Uterus (tissue), 3 donors: ENCODE measurements at regions not wholly inside any gene's neighbourhood (a gene's known extent, or its start where the extent isn't known, plus 50 kb on each side); places are given as distances from the start of the nearest gene placed in this dataset.

ENCODE experiments used
- DNase-seq, 2 donors: peaks; one replicate each; pipeline ENCODE4 v3.0.0-alpha.2; 2019 to 2020
- H3K27ac ChIP-seq, 2 donors: fragments of 200-600 bp; sonication (generic); 1 replicate in 1 of 2; 2 replicates in 1 of 2; pipeline ENCODE4 v1.5.1; 2016 to 2018
- H3K27me3 ChIP-seq, 2 donors: fragments of 200-600 bp; sonication (generic); one replicate each; pipeline ENCODE4 v1.5.1; 2018 to 2019; ENCODE audit warnings: control low read depth in 1 of 2
- H3K36me3 ChIP-seq, 2 donors: fragments of 200-600 bp; sonication (generic); one replicate each; pipeline ENCODE4 v1.5.1; 2019; ENCODE audit warnings: control low read depth in 1 of 2
- H3K4me1 ChIP-seq, 2 donors: fragments of 200-600 bp; sonication (generic); one replicate each; pipeline ENCODE4 v1.5.1; 2018 to 2019; ENCODE audit warnings: control low read depth in 1 of 2
- H3K4me3 ChIP-seq, 2 donors: fragments of 200-600 bp; sonication (generic); 1 replicate in 1 of 2; 2 replicates in 1 of 2; pipeline ENCODE4 v1.5.1; 2018 to 2019; ENCODE audit warnings: mild to moderate bottlenecking in 1 of 2
- H3K9me3 ChIP-seq, 2 donors: fragments of 200-600 bp; sonication (generic); one replicate each; pipeline ENCODE4 v1.5.1; 2019; ENCODE audit warnings: control low read depth in 1 of 2
- CTCF ChIP-seq, 4 experiments: fragments of 200-600 bp in 2 of 4; fragments of 450-650 bp in 2 of 4; sonication (generic) in 2 of 4; IDR thresholded peaks; one replicate each; pipeline ENCODE4 v1.5.1; 2016 to 2019; ENCODE audit warnings: antibody characterized with exemption in 4 of 4, mild to moderate bottlenecking in 2 of 4, moderate library complexity in 1 of 4
- POLR2A ChIP-seq, 2 donors: fragments of 450-650 bp; IDR thresholded peaks; one replicate each; pipeline ENCODE4 v1.6.1; 2016; ENCODE audit warnings: antibody characterized with exemption in 2 of 2, mild to moderate bottlenecking in 1 of 2, moderate library complexity in 1 of 2
- intact Hi-C: fragments of 100-400 bp; cut with DNase I; formaldehyde crosslinking; loops from one replicate; pipeline ENCODE4 v1.15.1; 2023; ENCODE audit warnings: low total_unique reads
- donor health status: DM: yes; HTN: yes; CAD: no.

GRCh38 chr3:59512066-59512465 lies 462.2 kb upstream of the CFAP20DC start:
- Histone ChIP-seq H3K27ac (no peak overlapping the region), H3K4me3 (no peak overlapping the region), H3K36me3 (no peaks in the 10 kb centered on the region), H3K4me1 (no peaks in the 10 kb centered on the region), H3K9me3 (no peaks in the 10 kb centered on the region), H3K27me3 (no peaks in the 10 kb centered on the region)
- TF ChIP-seq POLR2A (IDR thresholded peaks at IDR 0.05) (no peak), CTCF (IDR thresholded peaks at IDR 0.05) (no peak)
- intact Hi-C loops: no loop called here
- DNase-seq: no peak

- intact Hi-C loops: no loop called here
- TF ChIP-seq CTCF (IDR thresholded peaks at IDR 0.05) (no peak), POLR2A (IDR thresholded peaks at IDR 0.05) (no peak)
- no peak for DNase-seq
- no peak overlapping the region for H3K27ac ChIP-seq
- H3K27me3 ChIP-seq: no peaks in the 10 kb centered on the region
- no peak overlapping the region for H3K4me3 ChIP-seq
- H3K4me1 ChIP-seq: no peaks in the 10 kb centered on the region
- no peaks in the 10 kb centered on the region for H3K36me3 ChIP-seq
- H3K9me3 ChIP-seq: no peaks in the 10 kb centered on the region
These were observed 460.8 kb upstream of the CFAP20DC start for GRCh38 chr3:59510576-59510975.

GRCh38 chr3:59508273-59508672 lies 458.4 kb upstream of the CFAP20DC start:
- intact Hi-C loops: no loop called here
- H3K9me3 ChIP-seq: no peaks in the 10 kb centered on the region
- no peak overlapping the region for H3K4me3 ChIP-seq
- TF ChIP-seq CTCF (IDR thresholded peaks at IDR 0.05): no peak
- TF ChIP-seq POLR2A (IDR thresholded peaks at IDR 0.05): no peak
- no peaks in the 10 kb centered on the region for H3K36me3 ChIP-seq
- H3K27ac ChIP-seq: no peak overlapping the region
- no peaks in the 10 kb centered on the region for H3K27me3 ChIP-seq
- no peak for DNase-seq
- no peaks in the 10 kb centered on the region for H3K4me1 ChIP-seq

- intact Hi-C loops: no loop called here
- Histone ChIP-seq H3K27ac (no peak overlapping the region), H3K4me3 (no peak overlapping the region), H3K4me1 (no peaks in the 10 kb centered on the region), H3K36me3 (no peaks in the 10 kb centered on the region), H3K9me3 (no peaks in the 10 kb centered on the region), H3K27me3 (no peaks in the 10 kb centered on the region)
- DNase-seq: no peak
- TF ChIP-seq CTCF (IDR thresholded peaks at IDR 0.05) (no peak), POLR2A (IDR thresholded peaks at IDR 0.05) (no peak)
These were observed 456.4 kb upstream of the CFAP20DC start for GRCh38 chr3:59506191-59506590.

GRCh38 chr3:59503441-59503840 lies 453.6 kb upstream of the CFAP20DC start:
- Histone ChIP-seq H3K4me3 (no peak overlapping the region), H3K27me3 (no peaks in the 10 kb centered on the region), H3K4me1 (no peaks in the 10 kb centered on the region), H3K27ac (no peak overlapping the region), H3K36me3 (no peaks in the 10 kb centered on the region), H3K9me3 (no peaks in the 10 kb centered on the region)
- TF ChIP-seq POLR2A (IDR thresholded peaks at IDR 0.05): no peak
- no peak for TF ChIP-seq CTCF (IDR thresholded peaks at IDR 0.05)
- DNase-seq: no peak
- intact Hi-C loops: no loop called here
